ENCODE measurements at regions not wholly inside any gene's neighbourhood (a gene's known extent, or its start where the extent isn't known, plus 50 kb on each side); places are given as distances from the start of the nearest gene placed in this dataset.

DNA sequence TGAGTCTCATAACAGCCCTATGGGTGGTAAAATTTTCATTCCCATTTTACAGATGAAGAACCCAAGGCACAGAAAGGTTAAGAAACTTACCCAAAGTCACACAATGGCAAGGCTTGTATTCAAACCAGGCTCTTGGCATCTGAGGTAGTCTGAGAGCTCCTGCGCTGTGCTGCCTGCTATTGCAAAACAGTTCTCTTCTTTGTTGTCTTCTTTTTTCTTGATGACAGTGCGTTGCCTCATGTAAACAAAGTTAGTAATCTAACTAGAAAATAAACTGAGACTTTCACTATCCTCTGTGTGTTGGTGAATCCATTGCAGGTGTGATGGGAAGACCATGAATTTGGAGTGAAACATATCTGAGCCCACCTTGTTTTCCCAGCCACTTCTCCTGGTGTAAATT lies 240.8 kb downstream of the PTEN start:
- DNase-seq (ENCODE audit: low read depth in 4 of 4, low spot score in 2 of 4): no peak

DNA sequence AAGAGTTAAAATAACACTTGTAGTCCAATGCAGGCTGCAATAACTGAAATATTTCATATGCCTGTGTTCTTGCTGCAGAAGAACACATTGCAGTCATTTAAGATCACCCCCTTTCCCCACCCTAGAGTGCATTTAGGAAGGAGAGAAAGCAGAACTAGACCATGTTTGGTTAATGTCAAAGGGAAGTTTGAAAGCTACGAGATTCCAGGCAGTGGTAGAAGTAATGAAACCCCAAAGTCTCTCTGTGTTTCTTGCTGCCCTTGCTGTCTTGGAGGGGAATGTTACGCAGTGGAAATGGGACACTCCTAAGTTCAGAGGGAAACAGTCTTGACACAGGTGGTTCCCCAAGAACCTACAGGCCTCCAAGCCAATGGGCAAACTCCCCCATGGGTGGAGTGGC lies 242.9 kb downstream of the PTEN start:
- DNase-seq (ENCODE audit: low read depth in 4 of 4, low spot score in 2 of 4): no peak

DNA sequence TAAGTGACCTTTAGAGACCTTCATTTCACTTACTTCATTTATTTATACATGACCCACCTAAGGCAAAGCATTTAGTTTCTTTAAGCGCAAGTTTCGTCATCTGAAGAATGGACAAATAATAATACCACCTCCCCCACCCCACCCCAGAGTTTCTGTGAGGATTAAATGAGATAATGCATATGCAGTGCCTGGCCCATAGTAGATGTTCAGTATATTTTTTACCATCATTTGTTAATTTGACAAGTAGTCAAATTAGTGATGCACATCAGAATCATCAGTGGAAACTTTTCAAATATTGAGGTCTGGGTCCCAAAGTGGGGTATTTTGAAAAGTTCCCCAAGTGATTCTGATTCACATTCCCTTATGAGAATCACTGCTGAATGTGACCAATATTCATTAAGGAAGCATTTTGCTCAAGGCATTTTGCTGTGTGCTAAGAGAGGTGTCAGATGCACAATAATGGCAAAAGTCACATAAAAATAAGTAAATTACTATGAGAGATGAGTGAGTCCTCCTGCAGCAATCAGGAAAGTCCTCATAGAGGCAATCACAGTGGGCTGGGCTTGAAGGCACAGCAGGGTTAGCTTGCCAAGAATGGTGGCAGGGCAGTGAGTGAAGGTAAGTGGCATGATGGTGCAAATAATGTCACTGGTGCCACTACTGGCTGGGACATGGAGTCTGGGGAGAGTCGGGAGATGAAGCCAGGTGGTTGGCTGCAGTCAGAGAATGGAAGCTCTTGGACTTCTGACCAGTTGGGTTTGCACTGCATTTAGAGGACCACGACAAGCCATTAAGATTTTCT lies 244.1 kb downstream of the PTEN start:
- no peak for DNase-seq (ENCODE audit: low read depth in 4 of 4, low spot score in 2 of 4)

DNA sequence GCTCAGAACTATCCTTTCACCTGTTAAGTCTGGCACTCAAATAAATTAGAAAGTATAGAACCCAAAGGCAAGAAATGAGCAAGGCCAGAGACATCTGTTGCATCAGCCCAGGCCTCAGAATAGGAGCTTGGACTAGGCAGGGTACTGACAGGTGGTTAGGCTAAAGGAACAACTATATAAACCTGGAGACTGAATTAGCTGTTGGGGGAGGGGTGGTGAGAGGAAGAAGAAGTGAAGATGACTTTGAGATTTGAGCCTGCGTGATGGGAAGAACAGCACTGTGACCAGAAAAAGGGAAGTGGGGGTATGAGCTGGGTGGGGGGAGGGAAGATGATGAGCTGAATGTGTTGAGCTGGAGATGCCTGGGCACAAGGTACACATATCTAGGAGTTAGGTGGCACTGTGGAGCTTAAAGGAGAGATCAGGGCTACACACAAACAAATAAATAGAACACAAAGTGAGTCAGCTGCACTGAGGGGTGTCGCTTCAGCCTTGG lies 244.7 kb downstream of the PTEN start:
- no peak for DNase-seq (ENCODE audit: low read depth in 4 of 4, low spot score in 2 of 4)

DNA sequence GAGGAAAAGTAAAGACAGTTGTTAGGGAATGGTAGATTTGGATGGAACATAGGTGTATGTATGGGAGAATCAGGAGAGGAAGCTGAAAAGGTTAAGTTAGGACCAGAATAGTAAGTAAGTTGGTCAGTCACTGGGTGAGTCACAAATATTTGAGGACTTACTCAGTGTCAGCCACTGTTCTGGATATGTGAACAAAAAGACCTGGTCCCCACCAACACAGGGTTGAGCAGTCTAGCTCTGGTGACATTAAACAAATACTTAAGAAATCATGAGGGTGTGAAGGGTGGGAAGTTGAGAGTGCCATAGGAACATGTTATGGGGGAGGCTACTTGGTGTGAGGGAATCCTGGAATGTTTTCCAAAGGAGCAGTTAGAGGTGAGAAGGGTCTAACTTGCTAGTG lies 246.9 kb downstream of the PTEN start:
- DNase-seq (ENCODE audit: low read depth in 4 of 4, low spot score in 2 of 4): no peak

- no peak for DNase-seq (ENCODE audit: low read depth in 4 of 4, low spot score in 2 of 4)
These were observed 247.4 kb downstream of the PTEN start for GRCh38 chr10:88110822-88111221.

GRCh38 chr10:88111294-88111693 lies 247.9 kb downstream of the PTEN start:
- DNase-seq (ENCODE audit: low read depth in 4 of 4, low spot score in 2 of 4): no peak

DNA sequence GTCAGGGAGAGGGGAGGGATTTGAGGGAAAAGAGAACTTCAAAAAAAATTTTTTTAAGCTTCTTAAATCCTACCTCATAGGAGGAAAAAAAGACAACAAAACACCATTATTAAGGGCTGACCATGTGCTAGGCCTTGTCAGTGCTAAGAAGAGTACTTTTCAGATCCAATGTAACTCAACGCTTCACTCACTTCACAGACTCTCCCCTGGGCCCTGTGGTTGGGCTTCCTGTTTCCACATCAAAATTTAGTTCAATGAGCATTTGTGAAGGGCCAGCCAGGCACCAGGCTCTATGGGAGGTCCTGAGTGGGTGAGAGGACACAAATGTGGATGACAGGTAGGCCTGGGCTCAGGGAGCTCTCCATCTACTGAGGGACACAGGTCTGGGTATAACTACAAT lies 249.8 kb downstream of the PTEN start:
- no peak for DNase-seq (ENCODE audit: low read depth in 4 of 4, low spot score in 2 of 4)

- no peak for DNase-seq (ENCODE audit: low read depth in 4 of 4, low spot score in 2 of 4)
These were observed 250.3 kb downstream of the PTEN start for GRCh38 chr10:88113657-88114272.

DNA sequence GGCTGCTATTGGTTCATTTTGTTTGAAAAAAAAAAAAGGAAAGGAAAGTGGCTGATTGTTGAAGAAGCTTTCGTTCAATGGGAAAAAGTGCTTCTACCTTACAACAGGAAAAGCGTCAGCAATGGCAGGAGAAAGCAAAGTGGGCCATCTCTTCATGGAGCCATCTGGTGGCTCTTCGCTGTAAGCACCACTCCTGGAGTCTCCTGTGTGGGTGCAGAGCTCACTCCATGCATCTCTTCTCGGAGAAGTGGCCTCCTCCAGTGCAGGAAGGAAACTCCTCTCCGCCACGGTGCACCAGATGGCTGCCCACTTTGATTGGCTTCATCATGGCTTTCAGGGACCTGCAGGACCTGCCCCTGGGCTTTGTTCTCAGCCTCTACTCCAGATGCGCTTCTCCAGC lies 250.9 kb downstream of the PTEN start:
- DNase-seq (ENCODE audit: low read depth in 4 of 4, low spot score in 2 of 4): no peak

GRCh38 chr10:88115407-88115806 lies 252.0 kb downstream of the PTEN start:
- DNase-seq (ENCODE audit: low read depth in 4 of 4, low spot score in 2 of 4): no peak

GRCh38 chr10:88115968-88116367 lies 252.5 kb downstream of the PTEN start:
- DNase-seq (ENCODE audit: low read depth in 4 of 4, low spot score in 2 of 4): no peak

DNA sequence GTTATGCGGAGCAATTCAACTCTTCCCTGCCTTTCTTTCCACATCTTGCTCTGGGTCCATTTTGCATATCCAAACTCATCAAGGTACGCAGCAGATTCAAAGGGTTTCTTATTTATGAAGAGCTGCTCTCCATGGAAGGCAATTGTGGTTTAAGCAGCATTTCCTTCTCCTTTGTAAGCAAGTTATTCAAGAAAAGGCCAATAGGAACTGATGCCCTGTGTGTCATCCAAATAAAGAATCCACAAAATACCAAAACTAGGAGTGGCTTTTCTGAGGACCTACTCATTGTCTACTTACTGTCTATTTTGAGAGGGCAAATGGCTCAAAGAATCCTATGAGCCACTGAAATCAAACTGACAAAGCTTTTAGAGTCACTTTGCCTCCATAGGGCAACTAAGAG lies 253.1 kb downstream of the PTEN start:
- DNase-seq (ENCODE audit: low read depth in 4 of 4, low spot score in 2 of 4): no peak

DNA sequence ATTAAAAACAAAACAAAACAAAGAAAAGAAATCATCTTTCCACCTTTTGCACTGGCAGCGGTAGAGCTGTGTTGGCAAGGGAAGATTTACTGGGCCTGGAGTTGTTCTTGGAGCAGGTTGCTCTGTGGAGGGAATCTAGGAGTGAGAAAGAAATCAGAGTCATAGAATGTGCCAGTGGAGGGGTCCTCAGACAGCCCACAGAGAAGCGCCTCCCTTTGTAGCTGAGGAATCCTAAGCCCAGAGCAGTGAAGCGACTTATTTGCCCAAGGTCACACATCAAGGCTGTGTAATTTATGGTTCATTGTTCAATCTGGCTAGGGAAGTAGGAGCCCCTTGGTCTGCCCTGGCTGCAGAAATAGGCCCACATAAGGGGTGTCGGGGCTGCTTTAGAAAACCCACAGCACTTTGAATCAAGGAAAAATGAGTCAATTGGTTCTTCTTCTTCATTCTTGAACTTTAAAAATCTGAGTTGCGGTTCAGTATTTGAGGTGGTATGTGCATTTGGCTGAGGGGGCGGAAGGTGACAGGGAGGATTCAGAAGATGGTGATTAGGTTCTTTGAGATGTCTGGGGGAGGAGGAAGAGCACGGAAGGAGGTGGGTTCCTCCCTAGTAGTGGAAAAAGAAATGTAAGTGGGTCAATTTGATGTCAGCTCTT lies 253.7 kb downstream of the PTEN start:
- DNase-seq (ENCODE audit: low read depth in 4 of 4, low spot score in 2 of 4): peak in 2 of 4 donors; percentile 19 to 29

GRCh38 chr10:88117869-88118632 lies 254.6 kb downstream of the PTEN start:
- DNase-seq (ENCODE audit: low read depth in 4 of 4, low spot score in 2 of 4): no peak

GRCh38 chr10:88118729-88119128 lies 255.3 kb downstream of the PTEN start:
- no peak for DNase-seq (ENCODE audit: low read depth in 4 of 4, low spot score in 2 of 4)

DNA sequence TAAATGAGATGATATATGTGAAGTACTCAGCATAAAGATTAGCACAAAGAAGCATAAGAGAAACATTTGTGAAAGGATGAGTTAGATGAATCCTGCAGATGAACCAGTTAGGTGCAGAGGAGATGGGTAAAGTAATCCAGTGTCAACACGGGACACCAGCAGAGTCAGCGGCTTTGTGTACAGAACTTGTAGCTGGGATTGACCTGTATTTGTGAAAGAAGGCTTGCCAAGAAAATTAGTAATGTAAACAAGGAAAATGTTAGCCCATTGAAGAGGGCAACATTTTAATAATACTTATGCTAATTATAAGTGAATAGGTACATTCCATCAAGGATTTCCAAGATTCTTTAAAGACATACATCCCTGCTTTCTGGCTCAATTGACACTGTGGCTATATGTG lies 255.7 kb downstream of the PTEN start:
- DNase-seq (ENCODE audit: low read depth in 4 of 4, low spot score in 2 of 4): no peak

DNA sequence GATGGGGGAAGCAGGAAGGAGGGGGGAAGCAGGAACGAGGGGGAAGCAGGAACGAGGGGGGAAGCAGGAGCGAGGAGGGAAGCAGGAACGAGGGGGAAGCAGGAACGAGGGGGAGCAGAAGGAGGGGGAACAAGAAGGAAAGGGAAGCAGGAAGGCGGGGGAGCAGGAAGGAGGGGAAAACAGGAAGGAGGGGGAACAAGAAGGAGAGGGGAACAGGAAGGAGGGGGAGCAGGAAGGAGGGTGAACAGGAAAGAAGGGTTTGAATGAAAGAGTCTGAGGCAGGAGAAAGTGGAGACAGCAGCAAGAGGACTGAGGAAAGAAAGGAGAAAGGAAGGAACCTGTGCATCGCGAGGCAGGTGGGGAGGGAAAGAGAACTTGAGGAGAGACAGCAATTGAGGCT lies 256.6 kb downstream of the PTEN start:
- DNase-seq (ENCODE audit: low read depth in 4 of 4, low spot score in 2 of 4): no peak

DNA sequence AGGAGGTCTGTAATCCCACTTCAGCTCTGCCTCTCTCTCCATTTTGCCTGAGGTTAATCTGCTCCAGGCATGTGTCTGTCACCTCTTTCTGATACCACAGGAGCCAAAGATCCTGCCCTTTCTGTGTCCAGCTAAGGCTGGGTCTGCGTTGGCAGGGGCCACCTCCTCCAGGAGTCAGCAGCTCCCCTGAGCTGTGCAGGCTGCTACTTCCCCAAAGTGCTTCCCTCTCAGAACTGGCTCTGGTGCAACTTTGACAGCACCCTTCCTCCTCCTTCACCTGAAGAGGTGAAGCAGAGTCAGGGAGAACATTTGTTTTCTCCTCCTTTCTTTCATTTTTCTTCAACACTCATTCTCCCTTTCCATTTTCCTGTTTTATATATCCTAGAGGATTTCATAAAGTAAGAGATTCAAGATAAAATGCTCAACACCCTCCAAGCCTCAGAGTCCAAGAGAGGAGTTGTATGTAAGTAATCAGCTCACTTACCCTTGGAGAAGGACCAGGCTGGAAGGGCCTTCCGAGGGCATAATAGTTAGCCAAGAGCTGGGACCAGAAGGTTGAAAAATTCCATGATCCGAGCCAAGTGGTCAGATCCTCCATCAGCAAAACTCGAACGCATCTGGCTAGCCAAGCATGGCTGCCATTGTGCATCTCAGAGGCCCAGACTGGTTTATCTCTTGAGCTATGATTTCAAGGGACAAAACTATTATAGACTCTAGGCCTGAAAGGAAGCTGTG lies 257.3 kb downstream of the PTEN start:
- DNase-seq (ENCODE audit: low read depth in 4 of 4, low spot score in 2 of 4): no peak

GRCh38 chr10:88121361-88121760 lies 257.9 kb downstream of the PTEN start:
- no peak for DNase-seq (ENCODE audit: low read depth in 4 of 4, low spot score in 2 of 4)
